ENCODE measurements at regions not wholly inside any gene's neighbourhood (a gene's known extent, or its start where the extent isn't known, plus 50 kb on each side); places are given as distances from the start of the nearest gene placed in this dataset.

GRCh38 chr4:31379364-31379763 lies 659.2 kb downstream of the PCDH7 start:
- ChIA-PET POLR2A (no interaction called here), CTCF (no interaction called here)
- DNase-seq (no peak), ATAC-seq (replicated peaks in 1 of 4) (no peak)
- Histone ChIP-seq H3K4me1 (ENCODE audit: control insufficient read depth in 1 of 2, extremely low read depth in 1 of 2, insufficient read depth in 2 of 2, low read length in 2 of 2) (no peaks in the 10 kb centered on the region), H3K9me3 (peaks cover 3% of the 10 kb centered on the region), H3K27ac (ENCODE audit: low read length) (no peak overlapping the region), H3K4me3 (ENCODE audit: control insufficient read depth in 1 of 2, extremely low read depth in 1 of 2, low read length in 1 of 2) (no peak overlapping the region), H3K36me3 (ENCODE audit: control insufficient read depth in 2 of 2, extremely low read depth in 1 of 2, insufficient read depth in 1 of 2, low read length in 1 of 2) (no peaks in the 10 kb centered on the region), H3K27me3 (replicated peaks in 1 of 2; ENCODE audit: control insufficient read depth in 2 of 2, extremely low read depth in 1 of 2, insufficient read depth in 2 of 2, low read length in 1 of 2) (no peaks in the 10 kb centered on the region)
- Mint-ChIP-seq H3K4me1 (no peaks in the 10 kb centered on the region), H3K36me3 (no peaks in the 10 kb centered on the region), H3K27ac (no peak overlapping the region), H3K9me3 (peaks cover 0 to 10% (median 6%) of the 10 kb centered on the region in 3 donors), H3K27me3 (no peaks in the 10 kb centered on the region), H3K4me3 (no peak overlapping the region)
- 90% methylated on average over 2 of the region's 2 CpGs for WGBS (ENCODE audit: insufficient coverage)

DNA sequence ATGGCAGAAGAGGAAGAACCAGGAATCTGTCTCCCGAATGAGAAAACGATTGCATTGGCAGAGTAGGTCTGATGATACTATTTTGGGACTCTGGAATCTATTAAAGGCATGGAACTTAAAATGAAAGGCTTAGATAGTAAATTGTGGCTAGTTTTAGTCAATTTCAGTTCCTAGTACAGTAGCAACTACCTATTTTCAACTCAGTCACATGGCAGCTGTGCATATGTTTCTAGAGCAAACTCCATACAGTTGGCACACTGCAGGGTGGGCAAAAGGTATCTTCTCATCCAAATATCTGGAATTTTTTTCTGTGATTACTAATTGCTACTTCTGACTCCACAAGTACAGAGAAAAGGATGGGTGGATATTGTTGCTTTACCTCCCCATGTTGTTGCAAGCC lies 663.6 kb downstream of the PCDH7 start:
- H3K4me1 Mint-ChIP-seq: no peaks in the 10 kb centered on the region
- no peak overlapping the region for H3K4me3 ChIP-seq (ENCODE audit: control insufficient read depth in 1 of 2, extremely low read depth in 1 of 2, low read length in 1 of 2)
- H3K9me3 Mint-ChIP-seq: peaks cover 0 to 6% (median 3%) of the 10 kb centered on the region in 3 donors
- peaks cover 5% of the 10 kb centered on the region for H3K9me3 ChIP-seq
- ATAC-seq (replicated peaks in 1 of 4) (no peak), DNase-seq (no peak)
- H3K27ac Mint-ChIP-seq: no peak overlapping the region
- CTCF ChIA-PET: no interaction called here
- no peaks in the 10 kb centered on the region for H3K36me3 Mint-ChIP-seq
- H3K27me3 ChIP-seq (replicated peaks in 1 of 2; ENCODE audit: control insufficient read depth in 2 of 2, extremely low read depth in 1 of 2, insufficient read depth in 2 of 2, low read length in 1 of 2): no peaks in the 10 kb centered on the region
- no peaks in the 10 kb centered on the region for H3K27me3 Mint-ChIP-seq
- H3K4me1 ChIP-seq (ENCODE audit: control insufficient read depth in 1 of 2, extremely low read depth in 1 of 2, insufficient read depth in 2 of 2, low read length in 2 of 2): no peaks in the 10 kb centered on the region
- no peaks in the 10 kb centered on the region for H3K36me3 ChIP-seq (ENCODE audit: control insufficient read depth in 2 of 2, extremely low read depth in 1 of 2, insufficient read depth in 1 of 2, low read length in 1 of 2)
- H3K4me3 Mint-ChIP-seq: no peak overlapping the region
- POLR2A ChIA-PET: interaction anchor here in 1 of 2 donors (0.6 kb wide), 1 partner anchor 925 kb away, joined by 3 read pairs; no protein-coding TSS in a partner anchor
- H3K27ac ChIP-seq (ENCODE audit: low read length): no peak overlapping the region
- 93% methylated on average over 2 of the region's 2 CpGs for WGBS (ENCODE audit: insufficient coverage)

GRCh38 chr4:31390849-31391248 lies 670.7 kb downstream of the PCDH7 start:
- Histone ChIP-seq H3K36me3 (ENCODE audit: control insufficient read depth in 2 of 2, extremely low read depth in 1 of 2, insufficient read depth in 1 of 2, low read length in 1 of 2) (no peaks in the 10 kb centered on the region), H3K27me3 (replicated peaks in 1 of 2; ENCODE audit: control insufficient read depth in 2 of 2, extremely low read depth in 1 of 2, insufficient read depth in 2 of 2, low read length in 1 of 2) (no peaks in the 10 kb centered on the region), H3K4me3 (ENCODE audit: control insufficient read depth in 1 of 2, extremely low read depth in 1 of 2, low read length in 1 of 2) (no peak overlapping the region), H3K27ac (ENCODE audit: low read length) (no peak overlapping the region), H3K9me3 (peaks cover 4% of the 10 kb centered on the region), H3K4me1 (ENCODE audit: control insufficient read depth in 1 of 2, extremely low read depth in 1 of 2, insufficient read depth in 2 of 2, low read length in 2 of 2) (no peaks in the 10 kb centered on the region)
- POLR2A ChIA-PET: no interaction called here
- peaks cover 4 to 16% (median 4%) of the 10 kb centered on the region in 3 donors for H3K9me3 Mint-ChIP-seq
- H3K4me1 Mint-ChIP-seq: no peaks in the 10 kb centered on the region
- no peak overlapping the region for H3K27ac Mint-ChIP-seq
- H3K4me3 Mint-ChIP-seq: no peak overlapping the region
- H3K36me3 Mint-ChIP-seq: no peaks in the 10 kb centered on the region
- no peak for DNase-seq
- no peak for ATAC-seq (replicated peaks in 1 of 4)
- H3K27me3 Mint-ChIP-seq: no peaks in the 10 kb centered on the region
- CTCF ChIA-PET: no interaction called here

- H3K4me3 ChIP-seq (ENCODE audit: control insufficient read depth in 1 of 2, extremely low read depth in 1 of 2, low read length in 1 of 2): no peak overlapping the region
- H3K27ac ChIP-seq (ENCODE audit: low read length): no peak overlapping the region
- Mint-ChIP-seq H3K4me1 (no peaks in the 10 kb centered on the region), H3K9me3 (peaks cover 4 to 19% (median 6%) of the 10 kb centered on the region in 3 donors), H3K36me3 (no peaks in the 10 kb centered on the region), H3K27ac (no peak overlapping the region), H3K27me3 (no peaks in the 10 kb centered on the region), H3K4me3 (no peak overlapping the region)
- no peaks in the 10 kb centered on the region for H3K4me1 ChIP-seq (ENCODE audit: control insufficient read depth in 1 of 2, extremely low read depth in 1 of 2, insufficient read depth in 2 of 2, low read length in 2 of 2)
- ChIA-PET POLR2A (no interaction called here), CTCF (no interaction called here)
- peaks cover 4% of the 10 kb centered on the region for H3K9me3 ChIP-seq
- no peak for DNase-seq
- no peak for ATAC-seq (replicated peaks in 1 of 4)
- no peaks in the 10 kb centered on the region for H3K27me3 ChIP-seq (replicated peaks in 1 of 2; ENCODE audit: control insufficient read depth in 2 of 2, extremely low read depth in 1 of 2, insufficient read depth in 2 of 2, low read length in 1 of 2)
- H3K36me3 ChIP-seq (ENCODE audit: control insufficient read depth in 2 of 2, extremely low read depth in 1 of 2, insufficient read depth in 1 of 2, low read length in 1 of 2): no peaks in the 10 kb centered on the region
Observed at GRCh38 chr4:31391976-31392375, 671.8 kb downstream of the PCDH7 start.

DNA sequence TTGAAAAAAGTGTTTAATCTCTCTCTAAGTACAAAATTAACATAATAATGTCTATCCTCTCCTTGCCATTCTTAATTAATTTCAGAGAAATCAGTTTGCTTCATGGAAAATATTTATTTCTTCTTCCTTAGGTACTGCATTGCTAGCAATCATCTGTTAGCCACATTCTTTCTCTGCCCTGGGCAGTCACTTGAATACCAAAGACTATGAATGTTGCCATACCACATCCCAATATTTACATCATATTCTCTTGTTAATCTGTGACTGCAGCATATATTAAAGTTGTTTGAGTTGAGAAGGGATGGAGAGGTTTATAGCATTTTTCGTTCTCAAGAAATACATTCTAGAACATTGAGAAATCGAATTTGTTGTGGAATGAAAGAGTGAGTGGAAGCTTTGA lies 672.8 kb downstream of the PCDH7 start:
- Histone ChIP-seq H3K27ac (ENCODE audit: low read length) (no peak overlapping the region), H3K27me3 (replicated peaks in 1 of 2; ENCODE audit: control insufficient read depth in 2 of 2, extremely low read depth in 1 of 2, insufficient read depth in 2 of 2, low read length in 1 of 2) (no peaks in the 10 kb centered on the region), H3K9me3 (peaks cover 4% of the 10 kb centered on the region), H3K4me1 (ENCODE audit: control insufficient read depth in 1 of 2, extremely low read depth in 1 of 2, insufficient read depth in 2 of 2, low read length in 2 of 2) (no peaks in the 10 kb centered on the region), H3K4me3 (ENCODE audit: control insufficient read depth in 1 of 2, extremely low read depth in 1 of 2, low read length in 1 of 2) (no peak overlapping the region), H3K36me3 (ENCODE audit: control insufficient read depth in 2 of 2, extremely low read depth in 1 of 2, insufficient read depth in 1 of 2, low read length in 1 of 2) (no peaks in the 10 kb centered on the region)
- Mint-ChIP-seq H3K4me3 (no peak overlapping the region), H3K4me1 (no peaks in the 10 kb centered on the region), H3K36me3 (no peaks in the 10 kb centered on the region), H3K9me3 (peaks cover 4 to 22% (median 7%) of the 10 kb centered on the region in 3 donors), H3K27me3 (no peaks in the 10 kb centered on the region), H3K27ac (no peak overlapping the region)
- no peak for DNase-seq
- 71% methylated on average over 1 of the region's 2 CpGs for WGBS (ENCODE audit: insufficient coverage)
- ChIA-PET CTCF (no interaction called here), POLR2A (no interaction called here)
- no peak for ATAC-seq (replicated peaks in 1 of 4)

GRCh38 chr4:31408121-31408520 lies 688.0 kb downstream of the PCDH7 start:
- no peaks in the 10 kb centered on the region for H3K27me3 ChIP-seq (replicated peaks in 1 of 2; ENCODE audit: control insufficient read depth in 2 of 2, extremely low read depth in 1 of 2, insufficient read depth in 2 of 2, low read length in 1 of 2)
- no peak for ATAC-seq (replicated peaks in 1 of 4)
- no peak overlapping the region for H3K27ac Mint-ChIP-seq
- no peak for DNase-seq
- 71% methylated on average over 2 of the region's 3 CpGs for WGBS (ENCODE audit: insufficient coverage)
- H3K9me3 ChIP-seq: no peaks in the 10 kb centered on the region
- no peak overlapping the region for H3K4me3 ChIP-seq (ENCODE audit: control insufficient read depth in 1 of 2, extremely low read depth in 1 of 2, low read length in 1 of 2)
- peaks cover 5 to 14% (median 6%) of the 10 kb centered on the region in 3 donors for H3K9me3 Mint-ChIP-seq
- POLR2A ChIA-PET: no interaction called here
- H3K4me3 Mint-ChIP-seq: no peak overlapping the region
- H3K4me1 ChIP-seq (ENCODE audit: control insufficient read depth in 1 of 2, extremely low read depth in 1 of 2, insufficient read depth in 2 of 2, low read length in 2 of 2): no peaks in the 10 kb centered on the region
- H3K4me1 Mint-ChIP-seq: no peaks in the 10 kb centered on the region
- no peak overlapping the region for H3K27ac ChIP-seq (ENCODE audit: low read length)
- no peaks in the 10 kb centered on the region for H3K27me3 Mint-ChIP-seq
- no peaks in the 10 kb centered on the region for H3K36me3 Mint-ChIP-seq
- CTCF ChIA-PET: interaction anchor here in 1 of 2 donors (0.6 kb wide), 1 partner anchor 119 kb away, joined by 3 read pairs; no protein-coding TSS in a partner anchor
- no peaks in the 10 kb centered on the region for H3K36me3 ChIP-seq (ENCODE audit: control insufficient read depth in 2 of 2, extremely low read depth in 1 of 2, insufficient read depth in 1 of 2, low read length in 1 of 2)

- no peaks in the 10 kb centered on the region for H3K4me1 ChIP-seq (ENCODE audit: control insufficient read depth in 1 of 2, extremely low read depth in 1 of 2, insufficient read depth in 2 of 2, low read length in 2 of 2)
- no peak for ATAC-seq (replicated peaks in 1 of 4)
- no peaks in the 10 kb centered on the region for H3K27me3 Mint-ChIP-seq
- H3K36me3 Mint-ChIP-seq: no peaks in the 10 kb centered on the region
- peaks cover 3 to 13% (median 8%) of the 10 kb centered on the region in 3 donors for H3K9me3 Mint-ChIP-seq
- H3K9me3 ChIP-seq: no peaks in the 10 kb centered on the region
- WGBS (ENCODE audit: insufficient coverage): no CpG with 5 or more reads among the region's 1 CpG
- ChIA-PET CTCF (no interaction called here), POLR2A (no interaction called here)
- DNase-seq: no peak
- no peak overlapping the region for H3K4me3 ChIP-seq (ENCODE audit: control insufficient read depth in 1 of 2, extremely low read depth in 1 of 2, low read length in 1 of 2)
- H3K27ac Mint-ChIP-seq: no peak overlapping the region
- H3K4me1 Mint-ChIP-seq: no peaks in the 10 kb centered on the region
- no peaks in the 10 kb centered on the region for H3K27me3 ChIP-seq (replicated peaks in 1 of 2; ENCODE audit: control insufficient read depth in 2 of 2, extremely low read depth in 1 of 2, insufficient read depth in 2 of 2, low read length in 1 of 2)
- no peaks in the 10 kb centered on the region for H3K36me3 ChIP-seq (ENCODE audit: control insufficient read depth in 2 of 2, extremely low read depth in 1 of 2, insufficient read depth in 1 of 2, low read length in 1 of 2)
- H3K27ac ChIP-seq (ENCODE audit: low read length): no peak overlapping the region
- no peak overlapping the region for H3K4me3 Mint-ChIP-seq
Observed at GRCh38 chr4:31411565-31411964, 691.4 kb downstream of the PCDH7 start.
